ENCODE measurements at regions not wholly inside any gene's neighbourhood (a gene's known extent, or its start where the extent isn't known, plus 50 kb on each side); places are given as distances from the start of the nearest gene placed in this dataset.

GRCh38 chr14:32254952-32255679, 52.0 kb upstream of the RNU6-8 start:
- no peaks in the 10 kb centered on the region for H3K9me3 ChIP-seq (ENCODE audit: control insufficient read depth, low read length)
- no peaks in the 10 kb centered on the region for H3K4me1 ChIP-seq (ENCODE audit: control insufficient read depth in 1 of 2, insufficient read depth in 2 of 2, low read length in 2 of 2)
- H3K27me3 ChIP-seq (ENCODE audit: control insufficient read depth in 1 of 2, insufficient read depth in 2 of 2, low read length in 1 of 2) = no peaks in the 10 kb centered on the region
- no peak overlapping the region for H3K4me3 ChIP-seq (ENCODE audit: low read length in 2 of 2)
- no peaks in the 10 kb centered on the region for H3K36me3 ChIP-seq (ENCODE audit: control insufficient read depth in 1 of 2, insufficient read depth in 2 of 2, low read length in 1 of 2)
- peak; percentile 68 to 82 for DNase-seq
- peak overlapping the region; percentile 53 to 60 for H3K27ac ChIP-seq (ENCODE audit: low read depth in 1 of 2, low read length in 2 of 2)
- intact Hi-C loops (cut with DNase I) = loop anchor here (5.0 to 10.0 kb wide), 9 partner anchors 53 to 748 kb away; partner anchors contain the start of genes RNU6-7 (in 1 of the 2) and RNU6-8 (in 1 of the 2)
- 20 to 21% methylated on average over 9 of the region's 9 CpGs for whole genome bisulfite sequencing, 2 donors
- peak; percentile 93 for ATAC-seq (ENCODE audit: low FRiP score)

GRCh38 chr14:32255789-32256188, 52.7 kb upstream of the RNU6-8 start:
- Histone ChIP-seq H3K36me3 (ENCODE audit: control insufficient read depth in 1 of 2, insufficient read depth in 2 of 2, low read length in 1 of 2) (no peaks in the 10 kb centered on the region), H3K27ac (ENCODE audit: low read depth in 1 of 2, low read length in 2 of 2) (peak overlapping the region; percentile 45 to 53), H3K9me3 (ENCODE audit: control insufficient read depth, low read length) (no peaks in the 10 kb centered on the region), H3K27me3 (ENCODE audit: control insufficient read depth in 1 of 2, insufficient read depth in 2 of 2, low read length in 1 of 2) (no peaks in the 10 kb centered on the region), H3K4me3 (ENCODE audit: low read length in 2 of 2) (no peak overlapping the region), H3K4me1 (ENCODE audit: control insufficient read depth in 1 of 2, insufficient read depth in 2 of 2, low read length in 2 of 2) (no peaks in the 10 kb centered on the region)
- ATAC-seq (ENCODE audit: low FRiP score) (no peak), DNase-seq (no peak)
- intact Hi-C loops (cut with DNase I) = loop anchor here (5.0 to 10.0 kb wide), 4 partner anchors 212 to 302 kb away; no protein-coding TSS in a partner anchor

- H3K36me3 ChIP-seq (ENCODE audit: control insufficient read depth in 1 of 2, insufficient read depth in 2 of 2, low read length in 1 of 2) = no peaks in the 10 kb centered on the region
- H3K9me3 ChIP-seq (ENCODE audit: control insufficient read depth, low read length) = no peaks in the 10 kb centered on the region
- no peaks in the 10 kb centered on the region for H3K27me3 ChIP-seq (ENCODE audit: control insufficient read depth in 1 of 2, insufficient read depth in 2 of 2, low read length in 1 of 2)
- H3K27ac ChIP-seq (ENCODE audit: low read depth in 1 of 2, low read length in 2 of 2) = peak overlapping the region in 1 of 2 donors; percentile 43
- DNase-seq = no peak
- WGBS, 2 donors = 11 to 19% methylated on average over 1 of the region's 1 CpG
- intact Hi-C loops (cut with DNase I) = loop anchor here (5.0 to 10.0 kb wide), 4 partner anchors 211 to 301 kb away; no protein-coding TSS in a partner anchor
- no peak overlapping the region for H3K4me3 ChIP-seq (ENCODE audit: low read length in 2 of 2)
- no peak for ATAC-seq (ENCODE audit: low FRiP score)
- H3K4me1 ChIP-seq (ENCODE audit: control insufficient read depth in 1 of 2, insufficient read depth in 2 of 2, low read length in 2 of 2) = no peaks in the 10 kb centered on the region
Observed at GRCh38 chr14:32256576-32256975, 53.5 kb upstream of the RNU6-8 start.

DNA sequence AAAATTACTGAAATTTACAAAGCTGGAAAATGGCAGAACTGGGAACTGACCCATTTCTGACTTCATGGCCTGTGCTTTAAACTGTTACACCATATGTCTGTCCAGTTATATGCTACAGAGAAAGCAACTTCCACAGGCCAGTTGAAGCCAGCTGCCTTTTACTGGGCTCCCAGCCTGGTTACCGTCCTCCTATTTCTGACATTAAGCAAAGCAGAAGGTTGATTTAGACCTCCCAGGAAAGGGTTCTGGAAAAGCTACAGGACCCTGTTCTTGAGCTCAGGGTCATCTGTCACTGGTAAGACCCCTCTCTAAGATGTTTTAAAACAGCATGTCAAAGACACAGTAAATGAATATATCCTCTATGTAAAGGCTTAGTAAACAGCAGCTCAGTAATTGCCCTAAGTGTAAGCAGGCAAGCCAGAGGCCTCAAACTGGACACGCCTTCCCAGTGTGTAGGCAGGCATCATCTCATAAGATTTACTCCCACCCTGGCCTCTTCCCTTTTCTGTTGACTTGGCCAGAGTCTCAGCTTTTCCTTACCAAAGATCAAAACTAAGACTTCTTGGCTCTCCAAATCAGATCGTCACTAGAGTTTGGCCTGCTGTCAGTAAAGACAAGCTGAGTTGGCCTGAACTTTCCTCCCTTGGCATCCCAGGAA, 55.4 kb upstream of the RNU6-8 start:
- ATAC-seq (ENCODE audit: low FRiP score) (no peak), DNase-seq (no peak)
- intact Hi-C loops (cut with DNase I) = loop anchor here (5.0 to 10.0 kb wide), 4 partner anchors 209 to 299 kb away; no protein-coding TSS in a partner anchor
- Histone ChIP-seq H3K36me3 (ENCODE audit: control insufficient read depth in 1 of 2, insufficient read depth in 2 of 2, low read length in 1 of 2) (no peaks in the 10 kb centered on the region), H3K27ac (ENCODE audit: low read depth in 1 of 2, low read length in 2 of 2) (no peak overlapping the region), H3K4me1 (ENCODE audit: control insufficient read depth in 1 of 2, insufficient read depth in 2 of 2, low read length in 2 of 2) (no peaks in the 10 kb centered on the region), H3K4me3 (ENCODE audit: low read length in 2 of 2) (no peak overlapping the region), H3K9me3 (ENCODE audit: control insufficient read depth, low read length) (peaks cover 4% of the 10 kb centered on the region), H3K27me3 (ENCODE audit: control insufficient read depth in 1 of 2, insufficient read depth in 2 of 2, low read length in 1 of 2) (no peaks in the 10 kb centered on the region)
- WGBS, 2 donors = 50 to 52% methylated on average over 3 of the region's 3 CpGs

DNA sequence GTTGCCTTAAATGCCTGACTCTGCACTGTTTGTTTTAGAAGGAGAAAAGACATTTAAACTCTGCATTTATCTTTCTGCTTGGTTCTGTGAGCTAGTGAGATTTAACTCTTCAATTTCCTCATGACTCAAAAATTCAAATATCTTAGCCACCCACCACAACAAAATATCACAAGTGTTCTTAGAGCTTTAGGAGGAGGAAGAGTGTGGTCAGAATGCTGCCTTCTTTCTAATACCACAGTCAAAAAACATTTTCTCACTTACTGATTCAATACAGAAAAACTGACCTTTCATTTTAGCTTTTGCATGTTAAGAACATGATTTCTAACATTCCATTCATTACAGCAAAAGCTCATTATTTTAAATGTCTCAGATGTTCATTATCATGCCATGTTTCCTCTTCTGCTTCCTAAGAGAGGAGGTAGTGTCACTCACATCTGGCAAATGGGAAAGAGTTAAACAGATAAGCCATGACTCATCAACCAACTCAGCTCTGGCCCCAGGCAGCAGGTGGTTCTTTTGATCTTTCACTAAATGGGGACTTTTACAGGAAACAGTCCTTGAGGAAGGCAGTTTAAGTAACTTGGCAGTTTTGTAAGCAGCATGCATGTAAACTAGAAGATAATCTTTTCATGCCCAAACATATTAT, 56.4 kb upstream of the RNU6-8 start:
- no peak for ATAC-seq (ENCODE audit: low FRiP score)
- Histone ChIP-seq H3K36me3 (ENCODE audit: control insufficient read depth in 1 of 2, insufficient read depth in 2 of 2, low read length in 1 of 2) (no peaks in the 10 kb centered on the region), H3K4me1 (ENCODE audit: control insufficient read depth in 1 of 2, insufficient read depth in 2 of 2, low read length in 2 of 2) (no peaks in the 10 kb centered on the region), H3K27me3 (ENCODE audit: control insufficient read depth in 1 of 2, insufficient read depth in 2 of 2, low read length in 1 of 2) (no peaks in the 10 kb centered on the region), H3K9me3 (ENCODE audit: control insufficient read depth, low read length) (peaks cover 6% of the 10 kb centered on the region), H3K4me3 (ENCODE audit: low read length in 2 of 2) (no peak overlapping the region), H3K27ac (ENCODE audit: low read depth in 1 of 2, low read length in 2 of 2) (no peak overlapping the region)
- no peak for DNase-seq
- intact Hi-C loops (cut with DNase I) = loop anchor here (5.0 to 10.0 kb wide), 4 partner anchors 208 to 298 kb away; no protein-coding TSS in a partner anchor

DNA sequence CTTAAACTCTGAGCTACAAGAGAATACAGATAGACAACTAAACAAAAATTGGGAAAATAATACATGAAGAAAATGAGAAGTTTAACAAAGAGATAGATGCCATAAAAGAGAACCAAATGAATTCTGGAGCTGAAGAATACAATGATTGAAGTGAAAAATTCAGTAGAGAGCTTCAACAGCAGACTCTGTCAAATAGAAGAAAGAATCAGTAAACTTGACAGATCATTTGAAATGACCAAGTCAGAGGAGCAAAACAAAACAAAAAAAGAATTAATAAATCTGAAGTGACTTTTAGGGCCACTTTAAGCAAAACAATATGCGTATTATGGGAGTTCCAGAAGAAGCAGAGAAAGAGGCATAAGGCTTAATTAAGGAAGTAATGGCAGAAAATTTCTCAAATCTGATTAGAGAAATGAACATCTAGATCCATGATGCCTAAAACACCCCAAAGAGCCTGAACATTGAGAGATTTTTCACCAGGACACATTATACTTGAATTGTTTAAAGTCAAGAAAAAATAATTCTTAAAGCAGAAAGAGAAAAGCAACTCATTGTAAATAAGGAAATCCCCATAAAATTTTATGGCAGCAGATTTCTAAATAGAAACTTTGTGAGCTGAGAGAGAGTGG, 61.0 kb upstream of the RNU6-8 start:
- 61 to 95% methylated on average over 1 of the region's 1 CpG for WGBS, 2 donors
- H3K4me1 ChIP-seq (ENCODE audit: control insufficient read depth in 1 of 2, insufficient read depth in 2 of 2, low read length in 2 of 2) = no peaks in the 10 kb centered on the region

GRCh38 chr14:32265584-32265983, 62.5 kb upstream of the RNU6-8 start:
- no peak overlapping the region for H3K4me3 ChIP-seq (ENCODE audit: low read length in 2 of 2)
- no peak for ATAC-seq (ENCODE audit: low FRiP score)
- H3K36me3 ChIP-seq (ENCODE audit: control insufficient read depth in 1 of 2, insufficient read depth in 2 of 2, low read length in 1 of 2) = no peaks in the 10 kb centered on the region
- no peaks in the 10 kb centered on the region for H3K4me1 ChIP-seq (ENCODE audit: control insufficient read depth in 1 of 2, insufficient read depth in 2 of 2, low read length in 2 of 2)
- peaks cover 6% of the 10 kb centered on the region for H3K9me3 ChIP-seq (ENCODE audit: control insufficient read depth, low read length)
- no peaks in the 10 kb centered on the region for H3K27me3 ChIP-seq (ENCODE audit: control insufficient read depth in 1 of 2, insufficient read depth in 2 of 2, low read length in 1 of 2)
- no peak overlapping the region for H3K27ac ChIP-seq (ENCODE audit: low read depth in 1 of 2, low read length in 2 of 2)
- intact Hi-C loops (cut with DNase I) = no loop called here
- no peak for DNase-seq
- 85 to 91% methylated on average over 2 of the region's 2 CpGs for WGBS, 2 donors

More for the DNA sequence above, 61.0 kb upstream of the RNU6-8 start:
- peaks cover 6% of the 10 kb centered on the region for H3K9me3 ChIP-seq (ENCODE audit: control insufficient read depth, low read length)
- intact Hi-C loops (cut with DNase I) = no loop called here
- DNase-seq (no peak), ATAC-seq (ENCODE audit: low FRiP score) (no peak)
- H3K4me3 ChIP-seq (ENCODE audit: low read length in 2 of 2) = no peak overlapping the region
- no peak overlapping the region for H3K27ac ChIP-seq (ENCODE audit: low read depth in 1 of 2, low read length in 2 of 2)
- H3K36me3 ChIP-seq (ENCODE audit: control insufficient read depth in 1 of 2, insufficient read depth in 2 of 2, low read length in 1 of 2) = no peaks in the 10 kb centered on the region
- no peaks in the 10 kb centered on the region for H3K27me3 ChIP-seq (ENCODE audit: control insufficient read depth in 1 of 2, insufficient read depth in 2 of 2, low read length in 1 of 2)

DNA sequence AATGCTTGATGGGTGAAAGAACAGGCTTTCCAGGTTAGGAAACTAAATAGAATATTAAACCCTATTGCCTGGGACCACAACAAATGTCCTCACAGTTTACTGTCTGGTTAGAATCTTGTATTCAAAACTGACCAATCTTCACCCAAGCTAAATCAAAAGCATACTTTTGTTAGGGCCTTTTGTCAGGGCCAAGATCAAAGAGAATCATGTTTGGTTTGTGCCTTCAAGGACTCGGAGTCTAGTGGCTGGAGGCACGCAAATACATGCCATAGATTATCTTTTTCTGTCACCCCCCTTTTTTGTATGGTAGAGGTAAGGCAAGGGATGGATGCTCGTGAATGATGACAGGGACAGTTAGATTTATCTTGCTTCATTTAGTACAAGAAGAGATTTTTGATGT, 51.1 kb upstream of the AKAP6 start:
- H3K27ac ChIP-seq (ENCODE audit: low read depth in 1 of 2, low read length in 2 of 2) = no peak overlapping the region
- H3K4me3 ChIP-seq (ENCODE audit: low read length in 2 of 2) = no peak overlapping the region
- H3K9me3 ChIP-seq (ENCODE audit: control insufficient read depth, low read length) = no peaks in the 10 kb centered on the region
- H3K36me3 ChIP-seq (ENCODE audit: control insufficient read depth in 1 of 2, insufficient read depth in 2 of 2, low read length in 1 of 2) = no peaks in the 10 kb centered on the region
- H3K4me1 ChIP-seq (ENCODE audit: control insufficient read depth in 1 of 2, insufficient read depth in 2 of 2, low read length in 2 of 2) = no peaks in the 10 kb centered on the region
- DNase-seq (no peak), ATAC-seq (ENCODE audit: low FRiP score) (no peak)
- 81 to 91% methylated on average over 3 of the region's 3 CpGs for WGBS, 2 donors
- H3K27me3 ChIP-seq (ENCODE audit: control insufficient read depth in 1 of 2, insufficient read depth in 2 of 2, low read length in 1 of 2) = no peaks in the 10 kb centered on the region
- intact Hi-C loops (cut with DNase I) = no loop called here
